GM06990 (cell line): ENCODE measurements at regions not wholly inside any gene's neighbourhood (a gene's known extent, or its start where the extent isn't known, plus 50 kb on each side); places are given as distances from the start of the nearest gene placed in this dataset.

Experiments used
- DNase-seq: peaks from one replicate; pipeline ENCODE4 v3.0.0-alpha.2; 2011; ENCODE audit not compliant: insufficient read length; ENCODE audit errors: extremely low read depth
- H3K27me3 ChIP-seq: replicated peaks from 2 replicates; pipeline ENCODE4 v1.6.0; 2011; ENCODE audit warnings: low read length; ENCODE audit not compliant: control insufficient read depth, insufficient read depth
- H3K36me3 ChIP-seq: 2 replicates; pipeline ENCODE4 v1.5.1; 2011; ENCODE audit warnings: low read length; ENCODE audit not compliant: control insufficient read depth, insufficient read depth
- H3K4me3 ChIP-seq: replicated peaks from 2 replicates; pipeline ENCODE4 v1.5.1; 2011; ENCODE audit warnings: low read depth, mild to moderate bottlenecking, control low read depth, low read length
- CTCF ChIP-seq: IDR thresholded peaks from 2 replicates; pipeline ENCODE4 v1.5.1; 2011; ENCODE audit warnings: low read length, control low read depth, mild to moderate bottlenecking, inconsistent platforms; ENCODE audit not compliant: insufficient read depth, poor library complexity, severe bottlenecking

DNA sequence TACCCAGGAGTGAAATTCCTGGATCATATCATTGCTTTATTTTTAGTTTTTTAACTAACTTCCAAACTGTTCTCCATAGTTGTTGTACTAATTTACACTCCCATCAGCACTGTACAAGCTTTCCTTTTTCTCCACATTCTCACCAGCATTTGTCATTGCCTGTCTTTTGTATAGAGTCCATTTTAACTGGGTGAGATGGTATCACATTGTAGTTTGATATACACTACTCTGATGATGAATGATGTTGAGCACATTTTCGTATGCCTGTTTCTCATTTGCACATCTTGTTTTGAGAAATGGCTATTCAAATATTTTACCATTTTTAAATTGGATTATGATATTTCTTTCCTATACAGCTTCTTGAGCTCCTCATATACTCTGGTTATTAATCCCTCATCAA lies 1586.6 kb downstream of the SI start:
- no peak for DNase-seq

DNA sequence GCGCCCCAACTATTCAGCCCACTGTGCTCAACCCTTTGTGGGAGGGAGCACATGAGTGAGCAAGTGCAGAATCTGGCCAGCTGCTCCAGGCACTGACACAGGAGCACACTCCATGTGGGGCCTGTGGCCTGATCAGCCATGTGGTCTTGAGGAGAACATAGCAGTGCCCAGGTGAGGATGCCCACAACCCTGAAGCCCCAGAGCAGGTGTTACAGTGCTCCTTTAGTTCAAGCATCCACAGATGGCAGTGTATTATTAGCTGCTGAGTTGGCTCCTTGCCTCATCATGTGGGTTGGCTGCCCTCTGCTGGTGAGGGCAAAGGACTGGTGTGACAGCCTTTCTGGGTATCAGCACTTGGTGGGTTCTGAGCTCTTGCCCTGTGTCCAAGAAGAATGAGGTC lies 1588.2 kb downstream of the SI start:
- no peak for DNase-seq
- Histone ChIP-seq H3K4me3 (no peak overlapping the region), H3K27me3 (no peaks in the 10 kb centered on the region), H3K36me3 (no peaks in the 10 kb centered on the region)
- TF ChIP-seq CTCF = peak; percentile 51

More for the DNA sequence above, 1586.6 kb downstream of the SI start:
- no peak for TF ChIP-seq CTCF
- no peaks in the 10 kb centered on the region for H3K36me3 ChIP-seq
- H3K27me3 ChIP-seq = no peaks in the 10 kb centered on the region
- no peak overlapping the region for H3K4me3 ChIP-seq

- no peaks in the 10 kb centered on the region for H3K27me3 ChIP-seq
- TF ChIP-seq CTCF = no peak
- DNase-seq = no peak
These were observed 1595.6 kb downstream of the SI start for GRCh38 chr3:163482695-163483094.

DNA sequence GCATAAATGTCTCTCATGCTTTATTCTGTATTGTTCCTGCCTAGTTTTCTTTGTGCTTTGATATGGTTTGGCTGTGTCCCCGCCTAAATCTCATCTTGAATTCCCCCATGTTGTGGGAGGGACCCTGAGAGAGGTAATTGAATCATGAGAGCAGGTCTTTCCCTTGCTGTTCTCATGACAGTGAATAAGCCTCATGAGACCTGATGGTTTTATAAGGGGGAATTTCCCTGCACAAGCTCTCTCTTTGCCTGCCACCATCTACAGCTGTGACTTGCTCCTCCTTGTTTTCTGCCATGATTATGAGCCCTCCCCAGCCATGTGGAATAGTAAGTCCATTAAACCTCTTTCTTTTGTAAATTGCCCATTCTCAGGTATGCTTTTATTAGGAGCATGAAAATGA lies 1596.6 kb downstream of the SI start:
- H3K36me3 ChIP-seq = no peaks in the 10 kb centered on the region
- TF ChIP-seq CTCF = no peak
- no peaks in the 10 kb centered on the region for H3K27me3 ChIP-seq
- DNase-seq = no peak
- H3K4me3 ChIP-seq = no peak overlapping the region

More at GRCh38 chr3:163482695-163483094, 1595.6 kb downstream of the SI start:
- Histone ChIP-seq H3K36me3 (no peaks in the 10 kb centered on the region), H3K4me3 (no peak overlapping the region)

DNA sequence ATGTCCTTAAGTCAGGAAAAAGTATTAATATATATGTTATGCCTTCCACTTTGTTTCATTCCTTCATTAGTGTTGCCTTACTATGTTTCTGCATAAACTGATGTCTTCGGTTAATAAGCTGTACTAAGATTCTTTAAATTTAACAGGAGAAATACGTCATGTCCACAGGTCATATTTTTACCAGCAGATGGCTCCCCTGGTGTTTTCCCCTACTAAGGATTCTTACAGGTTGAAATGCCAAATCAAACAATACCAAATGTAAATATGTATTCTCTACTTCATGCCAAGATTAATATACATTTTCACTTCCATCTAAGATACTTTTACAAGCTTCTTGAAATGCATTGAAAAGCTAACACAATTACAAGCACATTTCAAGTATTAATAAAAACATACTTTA lies 1602.1 kb downstream of the SI start:
- Histone ChIP-seq H3K27me3 (no peaks in the 10 kb centered on the region), H3K36me3 (no peaks in the 10 kb centered on the region), H3K4me3 (no peak overlapping the region)
- DNase-seq = no peak
- no peak for TF ChIP-seq CTCF

DNA sequence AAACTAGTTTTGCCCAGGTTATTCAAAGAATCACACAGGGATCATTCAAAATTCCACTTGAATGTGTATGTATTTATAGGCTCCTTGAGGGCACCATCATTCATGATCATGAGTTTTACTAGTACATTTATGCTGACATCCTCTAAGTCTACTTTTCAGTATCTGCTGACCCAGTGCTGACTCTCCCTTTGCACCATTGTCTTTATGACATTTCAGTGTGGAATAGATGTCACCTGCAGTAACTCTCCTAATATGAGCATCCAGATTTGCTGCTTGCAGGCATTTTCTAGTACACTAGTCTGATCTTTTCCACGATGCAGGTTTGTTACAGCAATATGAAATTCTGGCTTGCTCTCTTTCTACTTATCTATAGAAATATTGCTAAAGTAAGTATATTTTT lies 1603.5 kb downstream of the SI start:
- Histone ChIP-seq H3K4me3 (no peak overlapping the region), H3K27me3 (no peaks in the 10 kb centered on the region), H3K36me3 (no peaks in the 10 kb centered on the region)
- TF ChIP-seq CTCF = no peak
- DNase-seq = no peak
